HG02973 (cell line): ENCODE measurements at regions not wholly inside any gene's neighbourhood (a gene's known extent, or its start where the extent isn't known, plus 50 kb on each side); places are given as distances from the start of the nearest gene placed in this dataset.
"Not testable (repeated sequence)": the region's sequence is repeated elsewhere in the genome, so short reads cannot be mapped to it uniquely, and the experiment has no call there.

Experiments
- ATAC-seq: cut with Tn5 transposase; IDR thresholded peaks from one replicate; pipeline ENCODE4 v1.9.1; 2021; ENCODE audit warnings: moderate library complexity; ENCODE audit not compliant: unreplicated experiment

GRCh38 chr4:134145369-134145768 is 56.2 kb downstream of the PABPC4L start:
- ATAC-seq: no peak

- no peak for ATAC-seq
These were observed 57.3 kb downstream of the PABPC4L start for GRCh38 chr4:134144337-134144736.

- ATAC-seq: no peak
These were observed 59.9 kb downstream of the PABPC4L start for GRCh38 chr4:134141728-134142127.

GRCh38 chr4:134139188-134139587 is 62.4 kb downstream of the PABPC4L start:
- no peak for ATAC-seq

- no peak for ATAC-seq
These were observed 69.4 kb downstream of the PABPC4L start for GRCh38 chr4:134132086-134132783.

GRCh38 chr4:134126955-134127354 is 74.6 kb downstream of the PABPC4L start:
- no peak for ATAC-seq

GRCh38 chr4:134126000-134126560 is 75.5 kb downstream of the PABPC4L start:
- no peak for ATAC-seq

- ATAC-seq: no peak
These were observed 78.7 kb downstream of the PABPC4L start for GRCh38 chr4:134122903-134123302.

GRCh38 chr4:134117392-134118183 is 84.0 kb downstream of the PABPC4L start:
- no peak for ATAC-seq

GRCh38 chr4:134089885-134090284 is 111.7 kb downstream of the PABPC4L start:
- no peak for ATAC-seq

- no peak for ATAC-seq
These were observed 116.1 kb downstream of the PABPC4L start for GRCh38 chr4:134085496-134085895.

- not testable (repeated sequence) for ATAC-seq
These were observed 122.5 kb downstream of the PABPC4L start for GRCh38 chr4:134079085-134079484.

GRCh38 chr4:134078230-134078914 is 123.2 kb downstream of the PABPC4L start:
- ATAC-seq: peak; percentile 89

- no peak for ATAC-seq
These were observed 127.9 kb downstream of the PABPC4L start for GRCh38 chr4:134073711-134074110.

GRCh38 chr4:134072137-134072536 is 129.5 kb downstream of the PABPC4L start:
- no peak for ATAC-seq

- ATAC-seq: no peak
These were observed 131.4 kb downstream of the PABPC4L start for GRCh38 chr4:134070174-134070573.

GRCh38 chr4:134057356-134057755 is 144.2 kb downstream of the PABPC4L start:
- no peak for ATAC-seq

- ATAC-seq: not testable (repeated sequence)
These were observed 155.4 kb downstream of the PABPC4L start for GRCh38 chr4:134046221-134046620.

- no peak for ATAC-seq
These were observed 156.2 kb downstream of the PABPC4L start for GRCh38 chr4:134045411-134045810.

- no peak for ATAC-seq
These were observed 158.3 kb downstream of the PABPC4L start for GRCh38 chr4:134043266-134043665.

- ATAC-seq: no peak
These were observed 173.2 kb downstream of the PABPC4L start for GRCh38 chr4:134028421-134028820.
